Stimulated activated CD4-positive, alpha-beta T cell treated with anti-CD3 and anti-CD28 coated beads, Interleukin-15, amount 100 ng/mL, for 1 hour (primary cell): ENCODE measurements at regions not wholly inside any gene's neighbourhood (a gene's known extent, or its start where the extent isn't known, plus 50 kb on each side); places are given as distances from the start of the nearest gene placed in this dataset.

Experiments used
- DNase-seq, 2 donors: peaks; one replicate each; pipeline ENCODE4 v3.0.0-alpha.2; 2020; ENCODE audit warnings: low read depth in 1 of 2, low spot score in 1 of 2

DNA sequence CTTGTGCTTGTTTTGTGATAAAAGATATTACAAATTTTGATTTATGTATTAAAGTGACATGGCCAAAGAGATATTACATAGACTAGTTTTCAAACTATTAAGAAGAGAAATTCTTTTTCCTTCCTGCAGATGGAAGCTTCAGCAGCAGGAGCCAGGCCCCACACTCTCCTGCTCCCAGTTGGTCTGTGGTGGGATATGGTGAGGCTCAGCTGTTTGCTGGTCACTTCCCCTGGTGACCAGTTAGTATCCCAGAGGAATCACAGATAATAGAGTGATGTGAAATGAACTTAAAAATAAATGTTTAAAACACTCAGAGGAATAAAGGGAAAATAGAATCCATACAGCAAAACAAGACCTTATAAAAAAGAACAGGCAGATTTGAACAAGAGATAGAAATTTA is 154.7 kb downstream of the KTN1 start:
- DNase-seq: no peak

GRCh38 chr14:55739967-55740648 is 160.1 kb downstream of the KTN1 start:
- no peak for DNase-seq

DNA sequence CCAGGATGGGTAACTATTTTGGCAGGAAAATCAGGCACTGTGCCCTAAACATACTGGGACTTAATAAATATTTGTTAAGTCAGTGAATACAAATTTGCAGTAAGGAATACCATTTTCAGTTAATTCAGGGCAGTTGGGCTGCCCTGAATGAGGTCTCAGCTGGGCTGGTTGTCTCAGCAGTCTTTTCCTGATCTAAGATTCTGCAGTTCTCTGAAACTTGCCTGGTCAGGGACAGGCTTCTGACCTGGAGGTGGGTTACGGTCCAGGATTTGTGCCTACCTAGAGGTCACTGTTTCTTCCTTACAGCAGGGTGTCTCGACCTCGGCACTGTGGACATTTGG is 160.6 kb downstream of the KTN1 start:
- no peak for DNase-seq

GRCh38 chr14:55741240-55741639 is 161.2 kb downstream of the KTN1 start:
- no peak for DNase-seq

DNA sequence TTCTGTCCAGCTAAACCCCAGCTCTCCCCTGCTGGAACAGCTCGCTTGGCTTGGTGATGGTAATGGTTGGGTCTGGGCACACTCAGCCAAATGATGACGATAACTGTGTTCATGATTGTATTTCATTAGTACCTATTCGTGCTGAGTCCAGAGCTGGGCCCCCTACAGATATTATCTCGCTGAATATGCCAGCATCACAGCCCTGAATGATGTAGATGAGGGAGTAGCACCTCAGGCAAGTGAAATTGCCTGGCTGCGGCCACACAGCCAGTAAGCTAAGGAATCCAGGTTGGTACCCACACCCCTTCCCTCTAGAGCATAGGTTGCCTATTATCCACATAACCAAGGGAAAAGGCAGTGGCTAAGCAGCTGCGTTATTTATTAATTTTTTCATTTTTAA is 163.5 kb downstream of the KTN1 start:
- no peak for DNase-seq

GRCh38 chr14:55744321-55744720 is 164.3 kb downstream of the KTN1 start:
- no peak for DNase-seq

DNA sequence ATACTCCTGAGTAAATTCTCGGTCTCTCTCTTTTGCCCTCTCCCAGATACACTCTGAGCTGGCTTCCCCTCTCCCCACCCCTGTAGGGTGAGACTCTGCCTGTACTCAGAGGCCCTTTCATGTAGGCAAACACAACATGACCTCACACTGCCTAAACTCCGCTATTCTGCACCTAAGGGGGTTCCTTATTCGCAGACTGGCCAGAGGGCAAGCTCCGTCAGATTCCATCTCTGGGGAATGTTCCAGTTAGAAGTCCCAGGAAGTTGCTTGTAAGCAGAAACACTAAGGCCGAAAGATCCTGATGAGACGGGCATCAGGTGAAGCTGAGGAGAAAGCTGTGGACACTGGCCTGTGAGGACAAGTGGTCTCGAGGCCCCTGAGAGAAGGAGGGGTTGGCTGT is 165.9 kb downstream of the KTN1 start:
- DNase-seq: no peak

GRCh38 chr14:55746558-55746957 is 166.6 kb downstream of the KTN1 start:
- no peak for DNase-seq

GRCh38 chr14:55747186-55747585 is 167.2 kb downstream of the KTN1 start:
- DNase-seq: no peak

DNA sequence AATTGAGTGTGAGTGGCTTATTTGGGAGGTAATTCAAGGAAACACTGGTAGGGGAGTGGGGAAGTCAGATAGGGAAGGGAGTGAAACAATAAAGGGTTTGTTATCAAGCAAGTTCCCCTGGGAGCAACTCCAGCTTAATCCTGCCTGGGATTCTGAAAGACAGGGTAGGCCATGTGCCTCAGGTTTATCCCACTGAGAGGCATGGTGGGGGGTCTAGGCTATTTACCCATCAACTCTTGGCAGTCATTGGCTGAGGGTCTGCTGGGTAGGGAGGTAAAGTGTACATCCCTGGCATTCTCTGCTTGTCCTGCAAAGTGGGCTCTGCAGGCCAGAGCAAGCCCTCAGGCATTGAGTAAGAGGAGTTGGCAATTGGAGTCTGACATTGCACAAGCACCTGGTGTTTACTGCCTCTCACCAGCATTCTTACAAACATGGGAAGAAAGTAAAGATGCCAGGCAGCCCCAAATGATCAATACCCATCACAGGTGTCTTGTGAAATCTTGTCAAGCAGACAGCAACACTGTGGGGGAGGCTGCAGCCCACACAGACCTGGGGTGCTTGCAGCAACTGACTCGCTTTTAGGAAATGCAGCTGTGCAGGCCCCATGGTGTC is 169.3 kb downstream of the KTN1 start:
- no peak for DNase-seq

DNA sequence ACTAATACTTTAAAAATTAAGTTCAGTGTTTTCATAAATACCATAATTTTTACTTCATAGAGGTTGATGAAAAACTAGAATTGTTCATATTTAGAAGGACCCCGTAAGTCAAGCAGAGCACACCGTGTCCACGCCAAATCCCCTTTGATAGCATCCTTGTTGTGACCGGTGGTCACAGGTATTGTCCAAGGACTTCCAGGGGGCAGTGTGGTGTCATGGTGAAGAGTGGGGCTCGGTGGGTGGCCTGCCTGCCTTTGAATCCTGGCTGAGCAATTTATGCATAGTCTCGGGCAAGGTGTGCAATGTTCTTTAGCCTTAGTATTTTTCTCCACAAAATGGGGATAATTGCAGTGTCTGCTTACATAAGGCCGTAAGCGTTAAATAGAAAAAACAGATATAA is 169.9 kb downstream of the KTN1 start:
- no peak for DNase-seq

- no peak for DNase-seq
Observed at GRCh38 chr14:55752580-55753390, 172.8 kb downstream of the KTN1 start.

DNA sequence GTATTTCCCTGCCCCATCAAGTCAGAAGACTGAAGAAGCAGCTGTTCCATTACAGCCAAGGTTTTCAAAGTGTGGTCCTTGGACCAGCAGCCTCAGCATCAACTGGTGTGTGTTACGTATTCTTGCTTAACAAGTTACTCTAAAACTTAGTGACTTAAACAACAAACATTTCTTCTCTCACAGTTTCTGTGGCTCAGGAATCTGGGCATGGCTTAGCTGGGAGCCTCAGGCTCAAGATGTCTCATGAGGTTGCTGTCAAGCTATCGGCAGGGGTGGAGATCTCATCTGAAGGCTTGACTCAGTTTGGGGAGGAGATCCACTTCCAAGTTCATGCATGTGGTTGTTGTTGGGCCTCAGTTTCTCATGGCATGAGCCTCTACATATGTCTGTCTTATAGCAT is 174.5 kb downstream of the KTN1 start:
- DNase-seq: no peak

GRCh38 chr14:55754871-55755270 is 174.9 kb downstream of the KTN1 start:
- DNase-seq: no peak

GRCh38 chr14:55756078-55756477 is 176.1 kb downstream of the KTN1 start:
- DNase-seq: no peak

DNA sequence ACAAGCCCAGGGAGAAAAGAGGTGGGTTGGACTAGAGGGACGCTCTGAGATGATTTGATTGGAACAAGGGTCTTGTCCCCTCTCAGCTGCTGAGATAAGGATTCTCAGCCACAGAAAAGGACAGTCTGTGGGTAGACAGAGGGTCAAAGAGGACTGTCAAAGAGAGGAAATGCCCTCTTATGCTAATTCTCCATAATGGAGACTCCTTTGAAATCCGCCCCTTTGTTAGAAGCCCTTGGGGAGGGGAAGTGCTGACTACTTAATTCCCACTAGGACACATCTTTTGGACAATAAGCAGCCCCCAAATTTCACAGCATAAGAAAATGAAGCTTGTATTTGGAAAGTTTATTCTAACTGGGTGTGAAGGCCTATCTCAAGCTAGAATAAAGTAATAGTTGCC is 176.6 kb downstream of the KTN1 start:
- no peak for DNase-seq

- DNase-seq: no peak
Observed at GRCh38 chr14:55758796-55759195, 178.8 kb downstream of the KTN1 start.

GRCh38 chr14:55760789-55761566 is 181.0 kb downstream of the KTN1 start:
- DNase-seq: no peak

- no peak for DNase-seq
Observed at GRCh38 chr14:55761651-55762050, 181.6 kb downstream of the KTN1 start.

DNA sequence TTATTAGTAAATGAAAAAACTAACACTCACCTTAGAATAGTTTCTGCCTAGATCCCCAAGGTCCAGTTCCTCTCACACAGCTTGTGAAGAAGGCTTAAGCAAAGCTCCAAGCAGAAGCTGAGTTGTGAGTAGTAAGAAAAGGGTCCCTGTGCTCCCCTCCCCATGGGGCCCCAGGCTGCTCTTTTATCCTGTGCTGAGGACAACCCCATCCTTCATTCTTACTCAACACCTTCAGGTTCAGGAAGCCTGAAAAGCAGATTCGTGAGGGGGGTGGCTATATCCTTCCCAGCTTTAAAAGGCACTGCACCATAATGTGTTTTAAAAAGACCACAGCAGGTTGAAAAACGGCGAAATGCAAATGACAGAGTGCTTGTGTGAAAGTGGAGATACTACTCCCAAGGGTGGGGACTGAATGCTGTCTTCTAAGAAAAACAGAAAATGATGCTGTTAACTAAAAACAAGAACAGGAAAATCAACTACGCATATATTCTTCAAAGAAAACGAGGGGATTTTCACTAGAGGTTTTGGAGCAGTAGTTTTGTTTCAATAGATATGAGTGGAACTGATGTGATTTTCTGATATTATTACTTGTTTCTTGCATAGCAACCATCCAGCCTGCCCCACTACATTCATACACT is 182.7 kb downstream of the KTN1 start:
- DNase-seq: no peak

DNA sequence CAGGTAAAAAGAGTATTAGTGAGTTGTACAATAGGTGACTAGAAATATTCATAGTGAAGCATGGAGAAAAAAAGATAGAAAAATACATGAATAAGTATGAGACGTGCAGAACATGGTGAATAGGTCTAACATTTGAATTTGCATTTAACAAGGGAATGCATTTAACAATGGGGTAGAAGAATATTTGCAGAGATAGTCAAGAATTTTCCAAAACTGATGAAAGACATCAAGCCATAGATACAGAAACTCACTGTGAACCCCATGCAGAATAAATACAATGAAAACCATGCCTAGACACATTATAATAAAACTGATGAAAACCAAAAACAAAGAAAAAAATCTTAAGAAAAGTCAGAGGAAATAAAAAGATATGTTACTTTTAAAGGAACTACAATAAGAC is 184.8 kb downstream of the KTN1 start:
- no peak for DNase-seq
